Caco-2 (cell line): ENCODE measurements at regions not wholly inside any gene's neighbourhood (a gene's known extent, or its start where the extent isn't known, plus 50 kb on each side); places are given as distances from the start of the nearest gene placed in this dataset.

Experiments
- BruUV-seq: library from RNA; stranded (reverse); fragments of 400-500 nt; replicated peaks from 2 replicates; lab custom pipeline; 2021; lab: Mats Ljungman, UMichigan
- CTCF ChIA-PET: fragments of 300-600 bp; sonication (Branson Sonifier 250); formaldehyde crosslinking; loops from one replicate; lab custom pipeline; 2022; ENCODE audit warnings: antibody characterized with exemption; lab: Charles Lee
- POLR2A ChIA-PET: fragments of 300-600 bp; sonication (Branson Sonifier 250); formaldehyde crosslinking; loops from one replicate; lab custom pipeline; 2022; ENCODE audit warnings: antibody characterized with exemption; lab: Charles Lee
- DNase-seq, 2 experiments: peaks; one replicate each; pipeline versions ENCODE4 v3.0.0 to v3.0.0-alpha.2; 2020 to 2022
- H3K27me3 ChIP-seq: replicated peaks from 2 replicates; pipeline ENCODE4 v1.6.0; 2011; ENCODE audit warnings: low read length; ENCODE audit not compliant: control insufficient read depth, insufficient read depth
- H3K36me3 ChIP-seq: 2 replicates; pipeline ENCODE4 v1.5.1; 2011; ENCODE audit warnings: low read length; ENCODE audit not compliant: control insufficient read depth, insufficient read depth
- H3K4me1 ChIP-seq: fragments of 250-450 bp; sonication (Bioruptor Pico); 2 replicates; pipeline ENCODE4 v1.5.1; 2020; ENCODE audit warnings: mild to moderate bottlenecking
- H3K4me3 ChIP-seq: 2 replicates; pipeline ENCODE4 v1.5.1; 2011; ENCODE audit warnings: low read depth, mild to moderate bottlenecking, control low read depth, low read length
- H3K9me3 ChIP-seq: fragments of 250-450 bp; sonication (Bioruptor Pico); 2 replicates; pipeline ENCODE4 v1.5.1; 2020; ENCODE audit warnings: mild to moderate bottlenecking, moderate library complexity
- H3K27ac Mint-ChIP-seq: one replicate; pipeline ENCODE4 v1.8.0; 2022; ENCODE audit warnings: mixed read lengths; ENCODE audit not compliant: unreplicated experiment
- H3K27me3 Mint-ChIP-seq: one replicate; pipeline ENCODE4 v1.8.0; 2022; ENCODE audit warnings: mixed read lengths; ENCODE audit not compliant: insufficient read depth, unreplicated experiment
- H3K36me3 Mint-ChIP-seq: one replicate; pipeline ENCODE4 v1.8.0; 2022; ENCODE audit warnings: mild to moderate bottlenecking, mixed read lengths; ENCODE audit not compliant: insufficient read depth, unreplicated experiment
- H3K4me1 Mint-ChIP-seq: one replicate; pipeline ENCODE4 v1.8.0; 2022; ENCODE audit warnings: low read depth, mixed read lengths; ENCODE audit not compliant: unreplicated experiment
- H3K4me3 Mint-ChIP-seq: one replicate; pipeline ENCODE4 v1.8.0; 2022; ENCODE audit warnings: mild to moderate bottlenecking, moderate library complexity, mixed read lengths; ENCODE audit not compliant: unreplicated experiment
- H3K9me3 Mint-ChIP-seq: one replicate; pipeline ENCODE4 v1.8.0; 2022; ENCODE audit warnings: mixed read lengths; ENCODE audit not compliant: unreplicated experiment
- intact Hi-C: fragments of 100-400 bp; cut with micrococcal nuclease; formaldehyde crosslinking; loops from one replicate; pipeline ENCODE4 v1.10.0; 2022; ENCODE audit not compliant: unreplicated experiment
- TF ChIP-seq, protein P1 (sequence below), 2 experiments: fragments of 200-600 bp in 1 of 2; IDR thresholded peaks; 1 replicate in 1 of 2; 2 replicates in 1 of 2; pipeline versions ENCODE4 v1.5.1 to v1.8.0; 2011 to 2022; ENCODE audit warnings: antibody characterized with exemption in 1 of 2, control low read depth in 1 of 2, inconsistent platforms in 1 of 2, low read depth in 1 of 2, low read length in 1 of 2, mild to moderate bottlenecking in 1 of 2, moderate library complexity in 1 of 2; ENCODE audit not compliant: insufficient read depth in 1 of 2, severe bottlenecking in 1 of 2, unreplicated experiment in 1 of 2

DNA sequence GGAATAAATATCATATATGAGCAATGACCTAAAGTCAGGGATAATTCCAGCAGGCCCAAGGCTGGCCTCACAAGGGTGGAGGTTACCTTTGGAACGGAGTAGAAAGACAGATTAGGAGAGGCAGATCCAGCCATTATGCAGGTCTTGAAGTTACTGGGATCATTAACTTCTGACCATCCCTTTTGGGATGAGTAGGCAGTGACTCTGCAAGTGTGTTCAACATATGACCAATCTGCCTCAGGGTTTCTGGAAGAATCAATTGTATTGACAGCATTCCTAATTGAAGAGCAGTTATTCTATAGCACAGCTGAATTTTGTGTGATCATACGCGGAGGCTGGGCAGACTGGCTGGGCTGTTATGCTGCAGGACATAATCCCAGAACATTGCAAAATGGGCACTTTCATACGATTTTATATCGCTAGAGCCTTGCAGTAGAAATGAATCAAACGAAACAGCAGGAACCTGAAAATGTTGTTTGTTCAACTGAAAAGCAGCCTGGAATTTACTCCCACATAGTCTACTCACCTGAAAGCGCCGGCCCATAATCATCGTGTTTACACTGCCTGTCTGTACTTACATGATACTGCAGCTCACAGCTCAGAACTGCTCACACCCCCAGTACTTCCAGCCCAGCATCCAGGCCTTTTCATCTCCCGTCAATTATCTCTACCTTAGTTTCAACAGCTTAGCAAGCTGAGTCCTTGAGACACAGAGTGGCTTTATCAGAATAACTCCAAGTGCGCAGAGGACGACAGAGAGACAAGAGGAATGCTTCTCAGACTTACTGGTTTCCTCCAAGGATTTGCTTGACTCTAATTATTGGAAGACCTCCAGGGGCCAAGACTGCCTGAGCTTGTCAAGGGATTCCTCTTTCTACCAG is 556.1 kb downstream of the EFNB2 start:
- Histone ChIP-seq H3K9me3 (no peaks in the 10 kb centered on the region), H3K27me3 (no peaks in the 10 kb centered on the region), H3K36me3 (no peaks in the 10 kb centered on the region), H3K4me3 (peak overlapping the region; percentile 9), H3K4me1 (peaks cover 40% of the 10 kb centered on the region)
- TF ChIP-seq, protein P1, sequence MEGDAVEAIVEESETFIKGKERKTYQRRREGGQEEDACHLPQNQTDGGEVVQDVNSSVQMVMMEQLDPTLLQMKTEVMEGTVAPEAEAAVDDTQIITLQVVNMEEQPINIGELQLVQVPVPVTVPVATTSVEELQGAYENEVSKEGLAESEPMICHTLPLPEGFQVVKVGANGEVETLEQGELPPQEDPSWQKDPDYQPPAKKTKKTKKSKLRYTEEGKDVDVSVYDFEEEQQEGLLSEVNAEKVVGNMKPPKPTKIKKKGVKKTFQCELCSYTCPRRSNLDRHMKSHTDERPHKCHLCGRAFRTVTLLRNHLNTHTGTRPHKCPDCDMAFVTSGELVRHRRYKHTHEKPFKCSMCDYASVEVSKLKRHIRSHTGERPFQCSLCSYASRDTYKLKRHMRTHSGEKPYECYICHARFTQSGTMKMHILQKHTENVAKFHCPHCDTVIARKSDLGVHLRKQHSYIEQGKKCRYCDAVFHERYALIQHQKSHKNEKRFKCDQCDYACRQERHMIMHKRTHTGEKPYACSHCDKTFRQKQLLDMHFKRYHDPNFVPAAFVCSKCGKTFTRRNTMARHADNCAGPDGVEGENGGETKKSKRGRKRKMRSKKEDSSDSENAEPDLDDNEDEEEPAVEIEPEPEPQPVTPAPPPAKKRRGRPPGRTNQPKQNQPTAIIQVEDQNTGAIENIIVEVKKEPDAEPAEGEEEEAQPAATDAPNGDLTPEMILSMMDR (IDR thresholded peaks at IDR 0.05; ENCODE audit: insufficient read depth in 1 of 2, low read depth in 1 of 2, low read length in 1 of 2, severe bottlenecking in 1 of 2, unreplicated experiment in 1 of 2) = no peak
- BruUV-seq = no TSS peak
- ChIA-PET POLR2A (interaction anchor here (0.5 to 0.9 kb wide), 2 partner anchors 120 to 164 kb away, joined by 3 to 10 read pairs; no protein-coding TSS in a partner anchor), CTCF (interaction anchor here (0.5 kb wide), 1 partner anchor 69 kb away, joined by 3 read pairs; no protein-coding TSS in a partner anchor)
- intact Hi-C loops = loop anchor here (1.0 to 2.0 kb wide), 11 partner anchors 10 to 555 kb away; partner anchors contain the start of gene EFNB2
- Mint-ChIP-seq H3K4me1 (peaks cover 38% of the 10 kb centered on the region), H3K36me3 (peaks cover 5% of the 10 kb centered on the region), H3K9me3 (peaks cover 16% of the 10 kb centered on the region), H3K27me3 (no peaks in the 10 kb centered on the region), H3K27ac (peak overlapping the region; percentile 82), H3K4me3 (peak overlapping the region; percentile 57)
- DNase-seq = peak; percentile 87 to 95

DNA sequence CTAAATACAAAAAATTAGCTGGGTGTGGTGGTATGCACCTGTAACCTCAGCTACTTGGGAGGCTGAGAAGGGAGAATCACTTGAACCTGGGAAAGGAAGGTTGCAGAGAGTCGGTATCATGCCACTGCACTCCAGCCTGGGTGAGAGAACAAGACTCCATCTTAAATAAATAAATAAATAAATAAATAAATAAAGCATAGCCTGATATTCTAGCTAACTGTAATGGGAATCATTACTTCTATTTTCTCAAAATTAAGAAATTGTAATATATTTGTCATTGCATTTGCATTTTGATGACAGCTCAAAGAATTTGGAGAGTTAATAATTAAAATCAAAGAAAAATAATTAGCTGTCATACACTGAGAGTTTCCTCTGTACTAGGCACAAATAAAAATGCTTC is 561.1 kb downstream of the EFNB2 start:
- no peak overlapping the region for H3K4me3 Mint-ChIP-seq
- no peaks in the 10 kb centered on the region; the same call in 1 of the 2 replicates for H3K27me3 ChIP-seq
- ChIA-PET POLR2A (no interaction called here), CTCF (no interaction called here)
- no peak for DNase-seq
- no peaks in the 10 kb centered on the region for H3K9me3 ChIP-seq
- peaks cover 57% of the 10 kb centered on the region for H3K4me1 Mint-ChIP-seq
- intact Hi-C loops = no loop called here
- no peak overlapping the region for H3K4me3 ChIP-seq
- H3K27ac Mint-ChIP-seq = no peak overlapping the region
- H3K9me3 Mint-ChIP-seq = peaks cover 16% of the 10 kb centered on the region
- TF ChIP-seq, protein P1 (IDR thresholded peaks at IDR 0.05; ENCODE audit: insufficient read depth in 1 of 2, low read depth in 1 of 2, low read length in 1 of 2, severe bottlenecking in 1 of 2, unreplicated experiment in 1 of 2) = no peak
- no peaks in the 10 kb centered on the region for H3K36me3 ChIP-seq
- H3K27me3 Mint-ChIP-seq = no peaks in the 10 kb centered on the region
- H3K36me3 Mint-ChIP-seq = no peaks in the 10 kb centered on the region
- peaks cover 46% of the 10 kb centered on the region for H3K4me1 ChIP-seq
- BruUV-seq = no TSS peak

DNA sequence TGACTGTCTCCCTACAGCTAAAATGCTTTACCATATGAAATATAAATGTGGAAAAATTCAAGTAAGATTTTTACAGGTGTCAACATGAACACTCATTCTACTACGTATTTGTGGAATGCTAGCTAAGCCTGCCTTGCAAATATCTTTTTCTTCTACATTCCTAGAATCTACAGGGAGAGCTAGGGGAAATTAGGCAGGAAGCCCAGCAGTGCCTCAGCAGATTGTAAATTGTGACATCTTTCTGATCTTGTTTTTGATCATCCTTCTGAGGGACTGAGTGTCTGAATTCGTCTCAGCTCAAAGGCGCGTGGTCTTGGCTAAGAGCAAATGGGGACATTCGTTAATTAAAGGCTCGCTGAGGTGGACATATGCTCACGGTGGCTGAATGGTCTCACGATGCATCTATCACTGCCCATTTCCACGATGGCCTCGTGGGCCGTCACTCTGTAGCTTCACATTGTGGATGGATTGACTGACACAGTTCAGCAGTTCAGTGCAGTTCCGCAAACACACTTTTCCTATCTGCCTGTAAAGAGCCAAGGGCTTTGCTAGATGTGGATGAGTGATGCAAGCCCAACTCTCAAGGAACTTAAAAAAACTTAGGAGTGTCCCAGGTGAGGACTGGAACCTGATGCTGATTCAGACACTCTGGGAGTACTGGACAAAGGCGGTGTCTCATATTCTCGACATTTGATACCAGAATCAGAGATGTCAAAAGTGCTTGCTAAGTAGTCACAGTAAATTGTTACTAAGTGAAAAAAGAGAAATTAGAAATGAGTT is 562.5 kb downstream of the EFNB2 start:
- Histone ChIP-seq H3K27me3 (no peaks in the 10 kb centered on the region; the same call in 1 of the 2 replicates), H3K4me3 (no peak overlapping the region), H3K9me3 (no peaks in the 10 kb centered on the region), H3K36me3 (no peaks in the 10 kb centered on the region), H3K4me1 (peaks cover 47% of the 10 kb centered on the region)
- intact Hi-C loops = no loop called here
- ChIA-PET POLR2A (interaction anchor here (0.6 kb wide), 1 partner anchor 16 kb away, joined by 3 read pairs; no protein-coding TSS in a partner anchor), CTCF (interaction anchor here (0.6 kb wide), 1 partner anchor 13 kb away, joined by 3 read pairs; no protein-coding TSS in a partner anchor)
- TF ChIP-seq, protein P1 (IDR thresholded peaks at IDR 0.05; ENCODE audit: insufficient read depth in 1 of 2, low read depth in 1 of 2, low read length in 1 of 2, severe bottlenecking in 1 of 2, unreplicated experiment in 1 of 2) = no peak
- Mint-ChIP-seq H3K27me3 (no peaks in the 10 kb centered on the region), H3K27ac (peak overlapping the region; percentile 7), H3K9me3 (peaks cover 16% of the 10 kb centered on the region), H3K36me3 (no peaks in the 10 kb centered on the region), H3K4me1 (peaks cover 52% of the 10 kb centered on the region), H3K4me3 (no peak overlapping the region)
- no peak for DNase-seq
- BruUV-seq = no TSS peak
